HepG2 (cell line): ENCODE measurements at regions not wholly inside any gene's neighbourhood (a gene's known extent, or its start where the extent isn't known, plus 50 kb on each side); places are given as distances from the start of the nearest gene placed in this dataset.

Experiments used
- ATAC-seq: fragments of 200-7000 bp; cut with Tn5 transposase; 3 replicates; pipeline ENCODE4 v1.9.1; 2020; ENCODE audit warnings: mild to moderate bottlenecking, moderate library complexity
- BruUV-seq: library from RNA; stranded (reverse); fragments of 400-500 nt; replicated peaks from 2 replicates; lab custom pipeline; 2021; lab: Mats Ljungman, UMichigan
- CTCF ChIA-PET: fragments of 300-600 bp; formaldehyde crosslinking; extraction: SDS; loops from one replicate; lab custom pipeline; 2021; ENCODE audit warnings: low total read pairs, inconsistent platforms, low intra/inter-chr PET ratio; lab: Yijun Ruan, JAX
- POLR2A ChIA-PET: fragments of 350-600 bp; sonication (Branson Sonifier 250); formaldehyde crosslinking; loops from one replicate; lab custom pipeline; 2020; ENCODE audit warnings: antibody characterized with exemption, inconsistent platforms; lab: Yijun Ruan, JAX
- DNase-seq: peaks from one replicate; pipeline ENCODE4 v3.0.0-alpha.2; 2015; ENCODE audit warnings: low spot score
- FAIRE-seq: peaks from 3 replicates; lab custom pipeline; 2011; peaks lifted over from hg19 to GRCh38; lab: Jason Lieb, UNC
- H2AFZ ChIP-seq: one replicate; pipeline ENCODE4 v1.6.1; 2011; ENCODE audit warnings: low read length, inconsistent platforms
- H3K27ac ChIP-seq: fragments of 300-600 bp; 3 replicates; pipeline ENCODE4 v1.8.0; 2011; ENCODE audit warnings: mixed run types, mild to moderate bottlenecking, mixed read lengths, low read length, inconsistent platforms; ENCODE audit not compliant: insufficient read depth; ENCODE audit errors: extremely low read length
- H3K27me3 ChIP-seq, 2 experiments: fragments of 200-600 bp in 1 of 2; 2 replicates in 1 of 2; 3 replicates in 1 of 2; pipeline versions ENCODE4 v1.6.0 to v1.8.0; 2011; ENCODE audit warnings: low read length in 2 of 2, mild to moderate bottlenecking in 2 of 2, moderate library complexity in 2 of 2, inconsistent platforms in 1 of 2; ENCODE audit not compliant: insufficient read depth in 2 of 2, control insufficient read depth in 1 of 2
- H3K36me3 ChIP-seq, 2 experiments: fragments of 200-600 bp in 1 of 2; replicated peaks in 1 of 2; 2 replicates in 1 of 2; 3 replicates in 1 of 2; pipeline versions ENCODE4 v1.5.1 to v1.8.0; 2011; ENCODE audit warnings: low read length in 2 of 2, inconsistent platforms in 1 of 2; ENCODE audit not compliant: insufficient read depth in 2 of 2, control insufficient read depth in 1 of 2
- H3K4me1 ChIP-seq: 2 replicates; pipeline ENCODE4 v1.5.1; 2012; ENCODE audit warnings: low read length, inconsistent platforms; ENCODE audit not compliant: insufficient read depth
- H3K4me2 ChIP-seq: 2 replicates; pipeline ENCODE4 v1.6.0; 2011; ENCODE audit warnings: low read depth, low read length, inconsistent platforms
- H3K4me3 ChIP-seq, 3 experiments: fragments of 200-600 bp in 1 of 3; sonication (generic), shearing (Covaris generic) in 1 of 3; replicated peaks in 1 of 3; 2 replicates each; pipeline ENCODE4 v1.5.1; 2011 to 2016; ENCODE audit warnings: low read length in 3 of 3, inconsistent platforms in 2 of 3, low read depth in 2 of 3, mild to moderate bottlenecking in 2 of 3, control low read depth in 1 of 3, mixed read lengths in 1 of 3; ENCODE audit not compliant: insufficient read depth in 1 of 3
- H3K79me2 ChIP-seq: one replicate; pipeline ENCODE4 v1.6.1; 2011; ENCODE audit warnings: low read length, inconsistent platforms; ENCODE audit not compliant: insufficient read depth
- H3K9ac ChIP-seq: 2 replicates; pipeline ENCODE4 v1.6.0; 2011; ENCODE audit warnings: mild to moderate bottlenecking, low read depth, low read length, inconsistent platforms; ENCODE audit not compliant: insufficient read depth
- H3K9me3 ChIP-seq: 2 replicates; pipeline ENCODE4 v1.5.1; 2012; ENCODE audit warnings: mild to moderate bottlenecking, low read length
- H4K20me1 ChIP-seq: 2 replicates; pipeline ENCODE4 v1.6.0; 2011; ENCODE audit warnings: inconsistent platforms, mild to moderate bottlenecking, low read length, moderate library complexity; ENCODE audit not compliant: insufficient read depth
- AKNA ChIP-seq: sonication (generic); formaldehyde crosslinking; IDR thresholded peaks from 2 replicates; pipeline ENCODE4 v1.4.0; 2020; ENCODE audit warnings: missing genetic modification reagents, borderline replicate concordance
- ZKSCAN1 ChIP-seq: fragments of 150-350 bp; IDR thresholded peaks from 2 replicates; pipeline ENCODE4 v1.6.1; 2014; ENCODE audit warnings: low read length
- ZNF10 ChIP-seq: sonication (generic); formaldehyde crosslinking; IDR thresholded peaks from 2 replicates; pipeline ENCODE4 v1.4.0; 2020; ENCODE audit warnings: mild to moderate bottlenecking, low read depth, missing genetic modification reagents, borderline replicate concordance
- WGBS: methylation state at CpG from one replicate; pipeline ENCODE4 v1.1.6; 2017; ENCODE audit warnings: low lambda C conversion rate; 5-methylcytosine and 5-hydroxymethylcytosine counted together
- in situ Hi-C: cut with HindIII; loops from 2 replicates; pipeline ENCODE4 v1.10.0; 2017; ENCODE audit warnings: low pct_unique_long_range_greater_than_20kb; ENCODE audit not compliant: extremely low pct_ligation_motif_present
- intact Hi-C: fragments of 100-400 bp; cut with micrococcal nuclease; formaldehyde crosslinking; loops from one replicate; pipeline ENCODE4 v1.10.0; 2022; ENCODE audit not compliant: unreplicated experiment

- Histone ChIP-seq H3K27ac (no peak overlapping the region), H3K27me3 (no peaks in the 10 kb centered on the region), H3K36me3 (no peaks in the 10 kb centered on the region), H3K4me1 (no peaks in the 10 kb centered on the region), H4K20me1 (no peaks in the 10 kb centered on the region)
- no TSS peak for BruUV-seq
- FAIRE-seq (no peak), ATAC-seq (no peak), DNase-seq (no peak)
- intact Hi-C loops = no loop called here
- POLR2A ChIA-PET = no interaction called here
- TF ChIP-seq AKNA (CRISPR knock-in tag) = no peak
- no peak for TF ChIP-seq ZKSCAN1
- no peak for TF ChIP-seq ZNF10 (CRISPR knock-in tag)
- TF ChIP-seq, all 625 proteins: peak for 0
- in situ Hi-C loops = no loop called here
- Histone ChIP-seq H3K79me2 (no peaks in the 10 kb centered on the region), H2AFZ (no peak overlapping the region), H3K9ac (no peak overlapping the region), H3K4me2 (no peak overlapping the region), H3K4me3 (no peak overlapping the region), H3K9me3 (no peaks in the 10 kb centered on the region)
- CTCF ChIA-PET = no interaction called here
- 18% methylated on average over 3 of the region's 3 CpGs for WGBS
Measured at GRCh38 chr7:89771003-89771636, 383.1 kb upstream of the STEAP1 start.
